ENCODE measurements at regions not wholly inside any gene's neighbourhood (a gene's known extent, or its start where the extent isn't known, plus 50 kb on each side); places are given as distances from the start of the nearest gene placed in this dataset.
"Not testable (repeated sequence)": the region's sequence is repeated elsewhere in the genome, so short reads cannot be mapped to it uniquely, and the experiment has no call there.

DNA sequence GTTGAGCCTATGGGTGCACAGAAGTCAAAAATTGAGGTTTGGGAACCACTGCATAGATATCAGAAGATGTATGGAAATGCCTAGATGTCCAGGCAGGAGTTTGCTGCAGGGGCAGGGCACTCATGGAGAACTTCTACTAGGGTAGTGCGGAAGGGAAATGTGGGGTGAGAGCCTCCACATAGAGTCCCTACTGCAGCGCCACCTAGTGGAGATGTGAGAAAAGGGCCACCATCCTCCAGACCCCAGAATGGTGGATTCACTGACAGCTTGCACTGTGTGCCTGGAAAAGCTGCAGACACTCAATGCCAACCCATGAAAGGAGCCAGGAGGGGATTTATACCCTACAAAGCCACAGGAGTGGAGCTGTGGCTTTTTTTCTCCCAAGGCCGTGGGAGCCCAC is 133.7 kb downstream of the DEFB131A start:
- TF ChIP-seq, protein P1, sequence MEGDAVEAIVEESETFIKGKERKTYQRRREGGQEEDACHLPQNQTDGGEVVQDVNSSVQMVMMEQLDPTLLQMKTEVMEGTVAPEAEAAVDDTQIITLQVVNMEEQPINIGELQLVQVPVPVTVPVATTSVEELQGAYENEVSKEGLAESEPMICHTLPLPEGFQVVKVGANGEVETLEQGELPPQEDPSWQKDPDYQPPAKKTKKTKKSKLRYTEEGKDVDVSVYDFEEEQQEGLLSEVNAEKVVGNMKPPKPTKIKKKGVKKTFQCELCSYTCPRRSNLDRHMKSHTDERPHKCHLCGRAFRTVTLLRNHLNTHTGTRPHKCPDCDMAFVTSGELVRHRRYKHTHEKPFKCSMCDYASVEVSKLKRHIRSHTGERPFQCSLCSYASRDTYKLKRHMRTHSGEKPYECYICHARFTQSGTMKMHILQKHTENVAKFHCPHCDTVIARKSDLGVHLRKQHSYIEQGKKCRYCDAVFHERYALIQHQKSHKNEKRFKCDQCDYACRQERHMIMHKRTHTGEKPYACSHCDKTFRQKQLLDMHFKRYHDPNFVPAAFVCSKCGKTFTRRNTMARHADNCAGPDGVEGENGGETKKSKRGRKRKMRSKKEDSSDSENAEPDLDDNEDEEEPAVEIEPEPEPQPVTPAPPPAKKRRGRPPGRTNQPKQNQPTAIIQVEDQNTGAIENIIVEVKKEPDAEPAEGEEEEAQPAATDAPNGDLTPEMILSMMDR (IDR thresholded peaks at IDR 0.05; ENCODE audit: low read length): peak; percentile 19; the same call in 1 of the 2 replicates
- not testable (repeated sequence) for TF ChIP-seq EZH2phosphoT487 (IDR thresholded peaks at IDR 0.05; ENCODE audit: low read length)

Data from MM.1S (cell line).